SK-N-SH (cell line): ENCODE measurements at regions not wholly inside any gene's neighbourhood (a gene's known extent, or its start where the extent isn't known, plus 50 kb on each side); places are given as distances from the start of the nearest gene placed in this dataset.

Experiments
- CTCF ChIA-PET: fragments of 300-600, 350-600 bp; formaldehyde crosslinking; extraction: SDS; loops from one replicate; lab custom pipeline; 2021; lab: Yijun Ruan, JAX
- POLR2A ChIA-PET: fragments of 350-600 bp; sonication (Branson Sonifier 250); formaldehyde crosslinking; extraction: SDS; loops from one replicate; lab custom pipeline; 2020; ENCODE audit warnings: antibody characterized with exemption, inconsistent platforms; lab: Yijun Ruan, JAX
- DNase-seq: peaks from one replicate; pipeline ENCODE4 v3.0.0; 2012
- H2AFZ ChIP-seq: fragments of 200-600 bp; sonication (generic); 2 replicates; pipeline ENCODE4 v1.8.1; 2016; ENCODE audit warnings: antibody characterized with exemption, mild to moderate bottlenecking, low read depth
- H3F3A ChIP-seq: fragments of 200-600 bp; sonication (generic); replicated peaks from 2 replicates; pipeline ENCODE3; 2016; ENCODE audit warnings: antibody characterized with exemption, mild to moderate bottlenecking; ENCODE audit not compliant: insufficient read depth
- H3K27ac ChIP-seq, 2 experiments: fragments of 200-500 bp in 1 of 2; fragments of 200-600 bp in 1 of 2; sonication (Bioruptor generic) in 1 of 2; sonication (generic), shearing (Covaris generic) in 1 of 2; 2 replicates each; pipeline versions ENCODE4 v1.5.1 to v1.6.1; 2014 to 2016; ENCODE audit warnings: low read depth in 2 of 2, inconsistent platforms in 1 of 2, low read length in 1 of 2, mild to moderate bottlenecking in 1 of 2, mixed read lengths in 1 of 2
- H3K27me3 ChIP-seq: fragments of 200-600 bp; sonication (generic), shearing (Covaris generic); 2 replicates; pipeline ENCODE4 v1.6.1; 2016; ENCODE audit warnings: mixed run types; ENCODE audit not compliant: insufficient read depth
- H3K36me3 ChIP-seq, 2 experiments: fragments of 200-500 bp in 1 of 2; fragments of 200-600 bp in 1 of 2; sonication (Bioruptor generic) in 1 of 2; sonication (generic) in 1 of 2; replicated peaks in 1 of 2; 2 replicates each; pipeline versions ENCODE3 to v1.5.1; 2014 to 2016; ENCODE audit warnings: low read length in 1 of 2, mild to moderate bottlenecking in 1 of 2; ENCODE audit not compliant: insufficient read depth in 2 of 2, control insufficient read depth in 1 of 2
- H3K4me1 ChIP-seq, 2 experiments: fragments of 200-500 bp in 1 of 2; fragments of 200-600 bp in 1 of 2; sonication (Bioruptor generic) in 1 of 2; sonication (generic), shearing (Covaris generic) in 1 of 2; 2 replicates each; pipeline versions ENCODE4 v1.5.1 to v1.6.1; 2014 to 2016; ENCODE audit warnings: low read depth in 1 of 2, low read length in 1 of 2, mixed run types in 1 of 2; ENCODE audit not compliant: insufficient read depth in 2 of 2, control insufficient read depth in 1 of 2
- H3K4me2 ChIP-seq: fragments of 200-600 bp; sonication (generic), shearing (Covaris generic); 2 replicates; pipeline ENCODE4 v1.6.1; 2017; ENCODE audit warnings: mixed run types
- H3K4me3 ChIP-seq, 2 experiments: fragments of 200-500 bp in 1 of 2; fragments of 200-600 bp in 1 of 2; sonication (Bioruptor generic) in 1 of 2; sonication (generic), shearing (Covaris generic) in 1 of 2; 2 replicates each; pipeline versions ENCODE4 v1.5.1 to v1.8.1; 2014 to 2016; ENCODE audit warnings: low read depth in 2 of 2, inconsistent platforms in 1 of 2, low read length in 1 of 2, mild to moderate bottlenecking in 1 of 2, mixed read lengths in 1 of 2, moderate library complexity in 1 of 2
- H3K79me2 ChIP-seq: fragments of 200-600 bp; sonication (generic); 2 replicates; pipeline ENCODE4 v1.8.1; 2017; ENCODE audit warnings: mild to moderate bottlenecking; ENCODE audit not compliant: insufficient read depth
- H3K9ac ChIP-seq: fragments of 200-600 bp; sonication (generic); 2 replicates; pipeline ENCODE4 v1.6.1; 2017; ENCODE audit warnings: mixed run types
- H3K9me2 ChIP-seq: fragments of 200-600 bp; sonication (generic); 2 replicates; pipeline ENCODE4 v1.6.1; 2017; ENCODE audit warnings: mixed run types
- H3K9me3 ChIP-seq: fragments of 200-600 bp; sonication (generic); 2 replicates; pipeline ENCODE4 v1.6.1; 2017; ENCODE audit warnings: mixed run types, mild to moderate bottlenecking, moderate library complexity
- H4K20me1 ChIP-seq: fragments of 200-600 bp; sonication (generic); 2 replicates; pipeline ENCODE4 v1.6.1; 2017; ENCODE audit warnings: mild to moderate bottlenecking, mixed run types; ENCODE audit not compliant: insufficient read depth
- ELF1 ChIP-seq: IDR thresholded peaks from 2 replicates; pipeline ENCODE4 v1.4.0; 2012
- FOXJ3 ChIP-seq: sonication (generic); formaldehyde crosslinking; IDR thresholded peaks from 2 replicates; pipeline ENCODE4 v1.5.1; 2020; ENCODE audit warnings: mild to moderate bottlenecking, missing genetic modification reagents
- GATA2 ChIP-seq: sonication (generic); formaldehyde crosslinking; IDR thresholded peaks from 2 replicates; pipeline ENCODE4 v1.5.0; 2020; ENCODE audit warnings: mild to moderate bottlenecking, missing genetic modification reagents
- JUND ChIP-seq: IDR thresholded peaks from 2 replicates; pipeline ENCODE4 v1.4.0; 2012
- MEF2A ChIP-seq: IDR thresholded peaks from 2 replicates; pipeline ENCODE4 v1.4.0; 2012; ENCODE audit warnings: low read depth, borderline replicate concordance
- NRF1 ChIP-seq: IDR thresholded peaks from 2 replicates; pipeline ENCODE4 v1.6.1; 2012; ENCODE audit warnings: low read depth, mild to moderate bottlenecking, low read length
- POLR2AphosphoS5 ChIP-seq: IDR thresholded peaks from 2 replicates; pipeline ENCODE4 v1.6.1; 2012; ENCODE audit warnings: low read depth, low read length
- RAD21 ChIP-seq: IDR thresholded peaks from 2 replicates; pipeline ENCODE4 v1.6.1; 2012; ENCODE audit warnings: mild to moderate bottlenecking, low read length
- RCOR1 ChIP-seq: fragments of 150-350 bp; IDR thresholded peaks from 2 replicates; pipeline ENCODE4 v1.6.1; 2017; ENCODE audit warnings: antibody characterized with exemption, low read length
- RFX5 ChIP-seq: IDR thresholded peaks from 2 replicates; pipeline ENCODE4 v1.6.1; 2012; ENCODE audit warnings: mild to moderate bottlenecking, improper control_type of control experiment, low read length
- RXRA ChIP-seq: IDR thresholded peaks from 2 replicates; pipeline ENCODE4 v1.4.0; 2012; ENCODE audit warnings: low read depth, mild to moderate bottlenecking, borderline replicate concordance
- SIN3A ChIP-seq: IDR thresholded peaks from 2 replicates; pipeline ENCODE4 v1.6.1; 2012; ENCODE audit warnings: low read depth, mild to moderate bottlenecking, low read length, moderate library complexity, borderline replicate concordance
- TCF12 ChIP-seq: IDR thresholded peaks from 2 replicates; pipeline ENCODE4 v1.4.0; 2012
- TEAD4 ChIP-seq: IDR thresholded peaks from 2 replicates; pipeline ENCODE4 v1.4.0; 2012; ENCODE audit warnings: mild to moderate bottlenecking, borderline replicate concordance; ENCODE audit not compliant: insufficient read depth
- USF2 ChIP-seq: fragments of 150-350 bp; IDR thresholded peaks from 2 replicates; pipeline ENCODE4 v1.6.1; 2017; ENCODE audit warnings: antibody characterized with exemption, low read length, low read depth, borderline replicate concordance
- WGBS: methylation state at CpG from one replicate; pipeline ENCODE4 v1.1.6; 2017; ENCODE audit warnings: low lambda C conversion rate; 5-methylcytosine and 5-hydroxymethylcytosine counted together
- TF ChIP-seq, protein P1 (sequence below): IDR thresholded peaks from 2 replicates; pipeline ENCODE4 v1.6.1; 2012; ENCODE audit warnings: mild to moderate bottlenecking, low read depth, low read length, moderate library complexity
- TF ChIP-seq, protein P2 (sequence below): fragments of 150-350 bp; IDR thresholded peaks from 2 replicates; pipeline ENCODE4 v1.6.1; 2016; ENCODE audit warnings: mild to moderate bottlenecking, low read depth, low read length
- TF ChIP-seq, protein P3 (sequence below): IDR thresholded peaks from 2 replicates; pipeline ENCODE4 v1.4.0; 2012; ENCODE audit warnings: low read depth
- TF ChIP-seq, protein P4 (sequence below): fragments of 200-600 bp; sonication (generic); IDR thresholded peaks from 2 replicates; pipeline ENCODE4 v1.6.1; 2017; ENCODE audit warnings: antibody characterized with exemption, mild to moderate bottlenecking, moderate library complexity

- TF ChIP-seq MEF2A (no peak), JUND (no peak)
These were observed 199.6 kb upstream of the C1orf87 start (continued) for GRCh38 chr1:60273185-60273584.

- no peaks in the 10 kb centered on the region for H4K20me1 ChIP-seq
- no peak overlapping the region for H3K4me3 ChIP-seq
- H3K4me2 ChIP-seq, result no peak overlapping the region
- no peaks in the 10 kb centered on the region for H3K27me3 ChIP-seq
- no peak overlapping the region for H3K9ac ChIP-seq
- DNase-seq, result no peak
- H3K79me2 ChIP-seq, result no peaks in the 10 kb centered on the region; the same call in 1 of the 2 replicates
- WGBS, result 94% methylated on average over 15 of the region's 15 CpGs
- no peaks in the 10 kb centered on the region for H3K36me3 ChIP-seq
- no peaks in the 10 kb centered on the region for H3K9me3 ChIP-seq
- CTCF ChIA-PET, result interaction anchor here (1.7 kb wide), 1 partner anchor 300 kb away, joined by 4 read pairs; no protein-coding TSS in a partner anchor
- no peaks in the 10 kb centered on the region for H3K4me1 ChIP-seq
- no peaks in the 10 kb centered on the region for H3F3A ChIP-seq
- 0 out of 2 replicates have a peak, but pooled peaks cover 4% of the 10 kb centered on the region for H3K9me2 ChIP-seq
- no peak overlapping the region for H2AFZ ChIP-seq
- no peak overlapping the region for H3K27ac ChIP-seq
- POLR2A ChIA-PET, result no interaction called here
- no peak for TF ChIP-seq GATA2 (CRISPR knock-in tag)
- TF ChIP-seq RAD21, result no peak
- TF ChIP-seq NRF1, result no peak
- no peak for TF ChIP-seq RXRA
- TF ChIP-seq, protein P1, sequence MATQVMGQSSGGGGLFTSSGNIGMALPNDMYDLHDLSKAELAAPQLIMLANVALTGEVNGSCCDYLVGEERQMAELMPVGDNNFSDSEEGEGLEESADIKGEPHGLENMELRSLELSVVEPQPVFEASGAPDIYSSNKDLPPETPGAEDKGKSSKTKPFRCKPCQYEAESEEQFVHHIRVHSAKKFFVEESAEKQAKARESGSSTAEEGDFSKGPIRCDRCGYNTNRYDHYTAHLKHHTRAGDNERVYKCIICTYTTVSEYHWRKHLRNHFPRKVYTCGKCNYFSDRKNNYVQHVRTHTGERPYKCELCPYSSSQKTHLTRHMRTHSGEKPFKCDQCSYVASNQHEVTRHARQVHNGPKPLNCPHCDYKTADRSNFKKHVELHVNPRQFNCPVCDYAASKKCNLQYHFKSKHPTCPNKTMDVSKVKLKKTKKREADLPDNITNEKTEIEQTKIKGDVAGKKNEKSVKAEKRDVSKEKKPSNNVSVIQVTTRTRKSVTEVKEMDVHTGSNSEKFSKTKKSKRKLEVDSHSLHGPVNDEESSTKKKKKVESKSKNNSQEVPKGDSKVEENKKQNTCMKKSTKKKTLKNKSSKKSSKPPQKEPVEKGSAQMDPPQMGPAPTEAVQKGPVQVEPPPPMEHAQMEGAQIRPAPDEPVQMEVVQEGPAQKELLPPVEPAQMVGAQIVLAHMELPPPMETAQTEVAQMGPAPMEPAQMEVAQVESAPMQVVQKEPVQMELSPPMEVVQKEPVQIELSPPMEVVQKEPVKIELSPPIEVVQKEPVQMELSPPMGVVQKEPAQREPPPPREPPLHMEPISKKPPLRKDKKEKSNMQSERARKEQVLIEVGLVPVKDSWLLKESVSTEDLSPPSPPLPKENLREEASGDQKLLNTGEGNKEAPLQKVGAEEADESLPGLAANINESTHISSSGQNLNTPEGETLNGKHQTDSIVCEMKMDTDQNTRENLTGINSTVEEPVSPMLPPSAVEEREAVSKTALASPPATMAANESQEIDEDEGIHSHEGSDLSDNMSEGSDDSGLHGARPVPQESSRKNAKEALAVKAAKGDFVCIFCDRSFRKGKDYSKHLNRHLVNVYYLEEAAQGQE, result no peak
- TF ChIP-seq POLR2AphosphoS5, result no peak
- TF ChIP-seq, all 33 proteins: peak for 0
These were observed 197.5 kb upstream of the C1orf87 start for GRCh38 chr1:60271041-60271440.

DNA sequence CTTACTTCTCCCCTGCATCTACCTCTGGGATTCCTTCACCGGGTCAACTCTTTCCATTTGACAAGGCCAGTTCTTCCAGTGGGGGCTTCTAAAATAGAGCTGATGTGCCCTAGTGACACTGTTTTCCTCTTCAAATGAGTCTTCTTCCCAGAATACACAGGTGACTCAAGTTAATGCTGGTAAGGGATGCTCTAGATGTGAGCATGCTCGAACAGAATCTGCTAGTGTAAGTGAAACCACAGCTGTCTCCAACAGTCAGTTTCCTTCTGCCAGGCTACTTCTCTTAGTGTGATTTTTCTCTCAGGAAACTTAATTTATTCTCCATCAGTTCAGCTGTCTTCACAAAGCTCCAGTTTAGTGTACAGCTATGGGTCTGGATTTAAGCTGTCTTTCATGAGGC is 194.9 kb upstream of the C1orf87 start:
- no peak overlapping the region for H2AFZ ChIP-seq
- no peak overlapping the region for H3K4me3 ChIP-seq
- no peak overlapping the region for H3K4me2 ChIP-seq
- no peaks in the 10 kb centered on the region; the same call in 1 of the 2 replicates for H3K79me2 ChIP-seq
- no peak for DNase-seq
- WGBS, result 77% methylated on average over 2 of the region's 2 CpGs
- no peak overlapping the region for H3K27ac ChIP-seq
- no peak overlapping the region for H3K9ac ChIP-seq
- no peaks in the 10 kb centered on the region for H3K4me1 ChIP-seq
- ChIA-PET CTCF (interaction anchor here (1.1 kb wide), 1 partner anchor 297 kb away, joined by 4 read pairs; no protein-coding TSS in a partner anchor), POLR2A (no interaction called here)
- H3K9me3 ChIP-seq, result no peaks in the 10 kb centered on the region
- H3F3A ChIP-seq, result no peaks in the 10 kb centered on the region
- 0 out of 2 replicates have a peak, but pooled peaks cover 4% of the 10 kb centered on the region for H3K9me2 ChIP-seq
- no peaks in the 10 kb centered on the region for H3K36me3 ChIP-seq
- no peaks in the 10 kb centered on the region for H4K20me1 ChIP-seq
- no peak for TF ChIP-seq RFX5
- no peak for TF ChIP-seq JUND
- TF ChIP-seq, protein P2, sequence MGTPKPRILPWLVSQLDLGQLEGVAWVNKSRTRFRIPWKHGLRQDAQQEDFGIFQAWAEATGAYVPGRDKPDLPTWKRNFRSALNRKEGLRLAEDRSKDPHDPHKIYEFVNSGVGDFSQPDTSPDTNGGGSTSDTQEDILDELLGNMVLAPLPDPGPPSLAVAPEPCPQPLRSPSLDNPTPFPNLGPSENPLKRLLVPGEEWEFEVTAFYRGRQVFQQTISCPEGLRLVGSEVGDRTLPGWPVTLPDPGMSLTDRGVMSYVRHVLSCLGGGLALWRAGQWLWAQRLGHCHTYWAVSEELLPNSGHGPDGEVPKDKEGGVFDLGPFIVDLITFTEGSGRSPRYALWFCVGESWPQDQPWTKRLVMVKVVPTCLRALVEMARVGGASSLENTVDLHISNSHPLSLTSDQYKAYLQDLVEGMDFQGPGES, result no peak
- no peak for TF ChIP-seq SIN3A
- no peak for TF ChIP-seq RCOR1
- no peak for TF ChIP-seq USF2
- TF ChIP-seq, protein P3, sequence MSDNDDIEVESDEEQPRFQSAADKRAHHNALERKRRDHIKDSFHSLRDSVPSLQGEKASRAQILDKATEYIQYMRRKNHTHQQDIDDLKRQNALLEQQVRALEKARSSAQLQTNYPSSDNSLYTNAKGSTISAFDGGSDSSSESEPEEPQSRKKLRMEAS, result no peak
- TF ChIP-seq, protein P4, sequence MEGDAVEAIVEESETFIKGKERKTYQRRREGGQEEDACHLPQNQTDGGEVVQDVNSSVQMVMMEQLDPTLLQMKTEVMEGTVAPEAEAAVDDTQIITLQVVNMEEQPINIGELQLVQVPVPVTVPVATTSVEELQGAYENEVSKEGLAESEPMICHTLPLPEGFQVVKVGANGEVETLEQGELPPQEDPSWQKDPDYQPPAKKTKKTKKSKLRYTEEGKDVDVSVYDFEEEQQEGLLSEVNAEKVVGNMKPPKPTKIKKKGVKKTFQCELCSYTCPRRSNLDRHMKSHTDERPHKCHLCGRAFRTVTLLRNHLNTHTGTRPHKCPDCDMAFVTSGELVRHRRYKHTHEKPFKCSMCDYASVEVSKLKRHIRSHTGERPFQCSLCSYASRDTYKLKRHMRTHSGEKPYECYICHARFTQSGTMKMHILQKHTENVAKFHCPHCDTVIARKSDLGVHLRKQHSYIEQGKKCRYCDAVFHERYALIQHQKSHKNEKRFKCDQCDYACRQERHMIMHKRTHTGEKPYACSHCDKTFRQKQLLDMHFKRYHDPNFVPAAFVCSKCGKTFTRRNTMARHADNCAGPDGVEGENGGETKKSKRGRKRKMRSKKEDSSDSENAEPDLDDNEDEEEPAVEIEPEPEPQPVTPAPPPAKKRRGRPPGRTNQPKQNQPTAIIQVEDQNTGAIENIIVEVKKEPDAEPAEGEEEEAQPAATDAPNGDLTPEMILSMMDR, result no peak
- TF ChIP-seq FOXJ3 (CRISPR knock-in tag), result no peak
- TF ChIP-seq ELF1, result no peak
- no peak for TF ChIP-seq GATA2 (CRISPR knock-in tag)
- no peak for TF ChIP-seq TCF12
- no peak for TF ChIP-seq TEAD4
- TF ChIP-seq, all 33 proteins: peak for 0
- H3K27me3 ChIP-seq, result no peaks in the 10 kb centered on the region
